GM12801 (cell line): ENCODE measurements at regions not wholly inside any gene's neighbourhood (a gene's known extent, or its start where the extent isn't known, plus 50 kb on each side); places are given as distances from the start of the nearest gene placed in this dataset.

Experiments
- CTCF ChIP-seq: IDR thresholded peaks from one replicate; pipeline ENCODE4 v1.5.1; 2011; ENCODE audit warnings: control low read depth; ENCODE audit not compliant: insufficient read length; ENCODE audit errors: extremely low read depth

GRCh38 chr4:179678093-179678814 lies 2236.0 kb upstream of the AGA start:
- no peak for TF ChIP-seq CTCF

GRCh38 chr4:179692222-179692621 lies 2250.0 kb upstream of the AGA start:
- no peak for TF ChIP-seq CTCF

GRCh38 chr4:179695175-179695574 lies 2252.9 kb upstream of the AGA start:
- TF ChIP-seq CTCF, result no peak

- no peak for TF ChIP-seq CTCF
Observed at GRCh38 chr4:179698321-179698720, 2256.1 kb upstream of the AGA start.

- TF ChIP-seq CTCF, result no peak
Observed at GRCh38 chr4:179709961-179710624, 2267.9 kb upstream of the AGA start.

GRCh38 chr4:179719766-179720450 lies 2277.7 kb upstream of the AGA start:
- TF ChIP-seq CTCF, result no peak

GRCh38 chr4:179728305-179728704 lies 2286.1 kb upstream of the AGA start:
- no peak for TF ChIP-seq CTCF
